SHP77 (cell line): ENCODE measurements at regions not wholly inside any gene's neighbourhood (a gene's known extent, or its start where the extent isn't known, plus 50 kb on each side); places are given as distances from the start of the nearest gene placed in this dataset.
A peak's percentile ranks its signal among the peaks of the same experiment; 100 is the strongest.

Experiments used
- DNase-seq, 2 experiments: peaks; one replicate each; lab custom pipeline; 2025; lab: John Stamatoyannopoulos, UW

- DNase-seq = no peak
Measured at GRCh38 chr10:59595593-59595992, 114.1 kb downstream of the SLC16A9 start.

DNA sequence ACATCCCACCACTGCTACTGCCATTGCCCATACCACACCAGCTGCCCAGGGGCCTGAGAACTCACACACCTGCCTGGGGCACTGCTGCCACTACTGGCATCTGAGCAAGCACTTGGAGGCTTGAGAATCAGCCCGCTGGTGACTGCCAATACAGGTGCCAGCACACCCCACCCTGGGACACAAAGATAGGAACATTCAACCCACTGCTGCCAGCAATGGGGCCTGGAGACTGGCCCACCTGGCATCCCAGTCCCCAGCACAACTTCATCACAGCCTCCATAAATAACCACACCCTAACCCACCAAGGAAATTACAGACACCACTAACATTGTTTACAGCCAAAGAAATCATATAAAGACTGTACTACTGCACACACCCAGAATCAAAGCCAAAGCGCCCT, 115.9 kb downstream of the SLC16A9 start:
- no peak for DNase-seq

GRCh38 chr10:59589796-59590195, 119.9 kb downstream of the SLC16A9 start:
- DNase-seq = no peak

- no peak for DNase-seq
Measured at GRCh38 chr10:59588791-59589190, 120.9 kb downstream of the SLC16A9 start.

- DNase-seq = no peak
Measured at GRCh38 chr10:59587756-59588140, 121.9 kb downstream of the SLC16A9 start.

GRCh38 chr10:59587083-59587755, 122.4 kb downstream of the SLC16A9 start:
- DNase-seq = no peak

GRCh38 chr10:59586407-59586891, 123.2 kb downstream of the SLC16A9 start:
- DNase-seq = no peak

GRCh38 chr10:59585046-59585700, 124.5 kb downstream of the SLC16A9 start:
- DNase-seq = peak; percentile 50

DNA sequence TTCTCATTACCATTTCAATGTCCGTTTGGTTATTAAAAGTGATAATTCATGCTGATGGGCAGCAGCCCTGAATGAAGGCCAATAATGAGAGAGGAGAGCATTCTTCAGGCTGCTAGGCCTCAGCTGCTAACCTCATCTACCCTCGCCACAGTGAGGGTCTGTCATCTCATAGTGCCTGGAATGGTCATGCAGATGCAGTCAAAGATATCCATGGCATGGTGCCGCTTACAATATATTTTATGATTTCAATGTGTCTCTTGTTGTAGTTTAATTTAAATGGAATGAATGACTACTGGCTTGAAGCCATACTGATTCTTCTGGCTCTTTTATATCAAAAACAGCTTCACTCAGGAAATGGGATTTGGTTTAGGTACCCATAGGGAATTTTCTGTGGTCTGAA, 126.9 kb downstream of the SLC16A9 start:
- no peak for DNase-seq

DNA sequence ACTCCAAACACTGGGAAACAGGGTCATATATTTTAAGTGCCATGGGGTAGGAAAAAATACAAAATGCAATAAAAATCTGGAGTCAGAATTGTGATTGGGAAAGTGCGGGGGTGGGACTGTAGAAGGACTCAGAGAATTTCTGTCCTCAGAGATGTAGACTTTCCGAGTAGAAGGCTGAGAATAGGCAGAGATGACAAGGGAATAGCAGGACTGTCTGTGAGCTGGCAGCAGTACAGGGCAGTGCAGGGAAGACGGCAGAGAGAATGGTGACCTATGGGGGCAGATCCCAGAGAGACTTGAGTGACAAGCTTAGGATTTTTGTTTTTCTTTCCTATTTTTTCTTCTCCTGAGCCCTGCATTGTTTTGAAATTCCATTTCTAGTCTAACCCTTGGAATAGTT, 127.6 kb downstream of the SLC16A9 start:
- DNase-seq = no peak

- DNase-seq = no peak
Measured at GRCh38 chr10:59580026-59580863, 129.4 kb downstream of the SLC16A9 start.

GRCh38 chr10:59578741-59579140, 130.9 kb downstream of the SLC16A9 start:
- DNase-seq = no peak

DNA sequence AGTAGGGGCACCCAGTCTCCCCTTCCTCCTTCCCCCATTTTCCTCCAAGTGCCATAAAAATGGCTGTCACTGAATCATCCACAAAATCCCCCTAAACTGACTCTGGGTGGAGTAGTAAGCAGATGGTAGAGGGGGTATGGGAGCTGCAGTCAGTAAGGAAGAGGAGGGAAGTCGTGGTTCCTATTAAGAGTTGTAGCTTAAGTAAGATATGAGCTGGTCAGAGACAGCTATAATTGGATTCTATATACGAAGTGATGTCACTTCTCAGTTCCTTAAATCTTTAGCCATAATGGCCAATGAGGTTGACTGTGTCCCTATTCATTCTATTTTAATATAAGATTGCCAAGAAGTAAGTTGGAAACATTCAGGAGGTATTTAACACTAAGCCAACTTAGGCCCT, 131.7 kb downstream of the SLC16A9 start:
- no peak for DNase-seq

GRCh38 chr10:59575269-59575668, 134.4 kb downstream of the SLC16A9 start:
- DNase-seq = no peak

DNA sequence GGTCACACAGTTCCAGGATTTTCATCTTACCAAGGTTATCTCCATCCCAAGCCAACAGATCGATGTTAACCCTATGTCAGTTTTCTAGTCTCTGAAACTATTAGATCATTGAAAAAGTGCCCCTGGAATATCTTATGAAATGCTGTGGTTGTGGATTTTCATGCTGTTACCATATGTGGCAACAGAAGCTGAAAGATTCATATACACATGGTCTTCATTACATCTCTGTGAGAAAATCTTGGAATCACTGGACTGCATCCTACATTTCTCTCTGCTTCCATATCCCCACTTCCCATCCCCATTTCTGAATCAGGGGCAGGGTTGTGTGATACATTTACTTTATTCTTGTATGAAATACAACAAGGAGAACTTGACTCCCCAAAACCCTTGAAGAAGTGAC, 146.1 kb downstream of the SLC16A9 start:
- no peak for DNase-seq

- DNase-seq = no peak
Measured at GRCh38 chr10:59562126-59562525, 147.5 kb downstream of the SLC16A9 start.

- DNase-seq = no peak
Measured at GRCh38 chr10:59561477-59562121, 148.1 kb downstream of the SLC16A9 start.

GRCh38 chr10:59560990-59561389, 148.7 kb downstream of the SLC16A9 start:
- no peak for DNase-seq

DNA sequence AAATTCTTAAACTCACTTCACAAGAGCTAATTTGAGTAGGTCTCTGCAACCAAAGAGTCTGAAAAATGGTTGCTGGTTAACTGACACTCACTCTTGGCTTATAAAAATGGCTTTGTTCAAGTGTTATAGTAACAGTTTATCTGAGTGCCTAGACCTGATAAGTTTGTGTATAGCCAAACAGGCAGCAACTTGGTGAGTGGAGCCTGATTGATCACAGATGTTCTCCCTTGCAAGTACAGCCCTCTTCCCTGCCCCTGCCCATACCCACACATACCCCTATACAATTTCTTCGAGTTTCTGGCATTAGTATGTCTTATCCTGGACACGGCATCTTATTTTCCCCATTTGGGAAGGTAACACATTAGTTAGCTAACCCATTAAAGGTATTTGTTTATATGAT, 149.5 kb downstream of the SLC16A9 start:
- DNase-seq = no peak

- DNase-seq = no peak
Measured at GRCh38 chr10:59558066-59558465, 151.6 kb downstream of the SLC16A9 start.

DNA sequence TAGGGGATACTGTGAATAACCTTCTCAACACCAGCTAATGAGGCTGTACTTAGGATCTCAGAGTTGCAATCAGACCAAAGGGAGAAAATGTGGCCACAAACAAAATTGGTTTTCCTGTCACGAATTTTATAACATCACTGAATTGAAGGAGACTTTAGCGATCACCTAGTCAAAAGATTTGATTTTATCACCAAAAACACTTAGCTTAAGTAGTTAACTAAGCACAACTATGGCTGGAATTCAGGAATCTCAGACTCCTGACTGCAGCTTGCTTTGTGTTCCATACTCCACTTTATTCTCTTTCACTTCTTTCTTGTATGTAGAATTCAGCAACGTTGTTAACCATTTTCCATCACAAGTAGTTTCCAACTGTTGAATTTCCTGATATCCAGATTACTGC, 152.0 kb downstream of the SLC16A9 start:
- DNase-seq = no peak

DNA sequence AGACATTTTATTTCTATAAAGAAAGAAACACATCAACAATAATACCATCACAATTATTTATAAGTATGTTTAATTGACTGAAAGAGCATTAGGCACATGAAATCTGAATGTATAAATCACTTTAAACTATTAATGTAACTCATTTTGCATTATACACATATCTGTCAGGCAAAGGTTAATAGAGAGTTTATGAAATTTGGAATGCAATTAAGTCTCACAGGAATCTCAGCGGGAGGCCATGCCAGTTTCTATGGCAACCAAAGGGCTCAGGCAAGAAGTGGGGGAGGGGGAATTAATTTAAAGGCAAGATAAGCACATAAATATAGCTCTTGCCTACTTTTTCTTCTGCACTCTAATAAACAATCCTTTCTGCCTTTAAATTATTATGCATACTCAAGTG, 152.6 kb downstream of the SLC16A9 start:
- no peak for DNase-seq
